B cell (primary cell): ENCODE measurements at regions not wholly inside any gene's neighbourhood (a gene's known extent, or its start where the extent isn't known, plus 50 kb on each side); places are given as distances from the start of the nearest gene placed in this dataset.

Experiments
- ATAC-seq: fragments of 200-7000 bp; cut with Tn5 transposase; one replicate; pipeline ENCODE4 v1.10.0; 2021; ENCODE audit warnings: low read depth, mild to moderate bottlenecking, moderate number of reproducible peaks, moderate library complexity
- CTCF ChIA-PET: fragments of 350-600 bp; sonication (Branson Sonifier 250); formaldehyde crosslinking; loops from one replicate; lab custom pipeline; 2021; ENCODE audit warnings: antibody characterized with exemption, inconsistent platforms; lab: Charles Lee
- POLR2A ChIA-PET: fragments of 350-600 bp; sonication (Branson Sonifier 250); formaldehyde crosslinking; loops from one replicate; lab custom pipeline; 2021; ENCODE audit warnings: antibody characterized with exemption; lab: Charles Lee
- DNase-seq: peaks from one replicate; pipeline ENCODE4 v3.0.0; 2013
- H2AFZ ChIP-seq: 2 replicates; pipeline ENCODE4 v1.6.1; 2012; ENCODE audit warnings: mild to moderate bottlenecking, low read depth, low read length; ENCODE audit not compliant: insufficient read depth, poor library complexity, severe bottlenecking
- H3K27ac ChIP-seq, 2 donors: 1 replicate in 1 of 2; 2 replicates in 1 of 2; pipeline ENCODE4 v1.5.1; 2012 to 2013; ENCODE audit warnings: low read length in 2 of 2, mild to moderate bottlenecking in 2 of 2, moderate library complexity in 1 of 2
- H3K27me3 ChIP-seq, 4 experiments: fragments of 200-600 bp in 1 of 4; sonication (generic) in 1 of 4; replicated peaks in 1 of 4; 1 replicate in 2 of 4; 2 replicates in 2 of 4; pipeline versions ENCODE4 v1.6.1 to v1.7.0; 2013 to 2016; ENCODE audit warnings: low read length in 3 of 4, mild to moderate bottlenecking in 2 of 4, mixed read lengths in 1 of 4, moderate library complexity in 1 of 4; ENCODE audit not compliant: insufficient read depth in 4 of 4, control insufficient read depth in 3 of 4; ENCODE audit errors: control extremely low read depth in 1 of 4
- H3K36me3 ChIP-seq, 2 experiments: replicated peaks in 1 of 2; 1 replicate in 1 of 2; 2 replicates in 1 of 2; pipeline versions ENCODE4 v1.6.1 to v1.7.1; 2013; ENCODE audit warnings: low read length in 1 of 2; ENCODE audit not compliant: insufficient read depth in 2 of 2, control insufficient read depth in 1 of 2; ENCODE audit errors: control extremely low read depth in 1 of 2, extremely low read depth in 1 of 2
- H3K4me1 ChIP-seq, 2 donors: fragments of 200-600 bp in 1 of 2; sonication (generic) in 1 of 2; 1 replicate in 1 of 2; 2 replicates in 1 of 2; pipeline versions ENCODE4 v1.5.1 to v1.6.1; 2013 to 2017; ENCODE audit warnings: low read length in 2 of 2; ENCODE audit not compliant: control insufficient read depth in 2 of 2, insufficient read depth in 2 of 2
- H3K4me2 ChIP-seq: replicated peaks from 2 replicates; pipeline ENCODE3; 2012; ENCODE audit warnings: mild to moderate bottlenecking, low read depth, low read length; ENCODE audit not compliant: poor library complexity, severe bottlenecking
- H3K4me3 ChIP-seq, 5 experiments: fragments of 200-600 bp in 1 of 5; sonication (generic) in 1 of 5; 1 replicate in 3 of 5; 2 replicates in 2 of 5; pipeline versions ENCODE4 v1.5.1 to v1.7.0; 2011 to 2016; ENCODE audit warnings: low read length in 4 of 5, mild to moderate bottlenecking in 4 of 5, low read depth in 2 of 5, control low read depth in 1 of 5, moderate library complexity in 1 of 5; ENCODE audit not compliant: insufficient read depth in 1 of 5; ENCODE audit errors: control extremely low read depth in 1 of 5, extremely low read depth in 1 of 5
- H3K79me2 ChIP-seq: fragments of 200-600 bp; sonication (generic); one replicate; pipeline ENCODE4 v1.6.0; 2016; ENCODE audit warnings: low read length; ENCODE audit not compliant: control insufficient read depth, insufficient read depth
- H3K9ac ChIP-seq: fragments of 200-600 bp; sonication (generic); 2 replicates; pipeline ENCODE4 v1.6.1; 2017; ENCODE audit warnings: mild to moderate bottlenecking, low read length, moderate library complexity
- H3K9me3 ChIP-seq, 3 donors: one replicate each; pipeline versions ENCODE4 v1.6.1 to v1.7.1; 2013; ENCODE audit warnings: low read length in 2 of 3; ENCODE audit not compliant: control insufficient read depth in 2 of 3, insufficient read depth in 1 of 3; ENCODE audit errors: control extremely low read depth in 1 of 3
- H4K20me1 ChIP-seq: 2 replicates; pipeline ENCODE4 v1.6.0; 2012; ENCODE audit warnings: mild to moderate bottlenecking, low read length; ENCODE audit not compliant: insufficient read depth, control insufficient read depth, poor library complexity, severe bottlenecking
- H3K27ac Mint-ChIP-seq: one replicate; pipeline ENCODE4 v1.8.0; 2021; ENCODE audit warnings: mixed read lengths
- H3K27me3 Mint-ChIP-seq: one replicate; pipeline ENCODE4 v1.8.0; 2021; ENCODE audit warnings: mixed read lengths
- H3K4me1 Mint-ChIP-seq: one replicate; pipeline ENCODE4 v1.8.0; 2021; ENCODE audit warnings: mixed read lengths
- H3K4me3 Mint-ChIP-seq: one replicate; pipeline ENCODE4 v1.8.0; 2021; ENCODE audit warnings: mixed read lengths
- H3K9me3 Mint-ChIP-seq: one replicate; pipeline ENCODE4 v1.8.0; 2022; ENCODE audit warnings: mixed read lengths; ENCODE audit not compliant: insufficient read depth
- CTCF ChIP-seq: fragments of 200-600 bp; IDR thresholded peaks from one replicate; pipeline ENCODE4 v1.8.0; 2022; ENCODE audit warnings: antibody characterized with exemption, mild to moderate bottlenecking
- EZH2 ChIP-seq: IDR thresholded peaks from 2 replicates; pipeline ENCODE4 v1.6.1; 2012; ENCODE audit warnings: borderline replicate concordance, low read depth, mild to moderate bottlenecking, moderate library complexity, low read length; ENCODE audit not compliant: insufficient read depth, poor library complexity, severe bottlenecking
- WGBS: methylation state at CpG from one replicate; pipeline ENCODE4 v1.1.5; 2013; ENCODE audit warnings: missing lambda C conversion rate; ENCODE audit not compliant: insufficient coverage; 5-methylcytosine and 5-hydroxymethylcytosine counted together
- intact Hi-C: fragments of 100-400 bp; cut with micrococcal nuclease; formaldehyde crosslinking; loops from one replicate; pipeline ENCODE4 v1.10.0; 2022

GRCh38 chr2:76256458-76257088 is 545.9 kb upstream of the GCFC2 start:
- Mint-ChIP-seq H3K27ac (no peak overlapping the region), H3K9me3 (peaks cover 3% of the 10 kb centered on the region), H3K4me1 (no peaks in the 10 kb centered on the region), H3K27me3 (no peaks in the 10 kb centered on the region), H3K4me3 (no peak overlapping the region)
- TF ChIP-seq CTCF (no peak), EZH2 (no peak)
- Histone ChIP-seq H3K36me3 (no peaks in the 10 kb centered on the region), H3K4me2 (no peak overlapping the region), H3K4me3 (no peak overlapping the region), H3K9ac (no peak overlapping the region), H3K27ac (no peak overlapping the region), H3K79me2 (no peaks in the 10 kb centered on the region), H3K4me1 (no peaks in the 10 kb centered on the region), H3K9me3 (no peaks in the 10 kb centered on the region), H3K27me3 (no peaks in the 10 kb centered on the region), H4K20me1 (no peaks in the 10 kb centered on the region), H2AFZ (no peak overlapping the region)
- DNase-seq (no peak), ATAC-seq (no peak)
- intact Hi-C loops, result no loop called here
- ChIA-PET CTCF (no interaction called here), POLR2A (no interaction called here)
- WGBS, result 20% methylated on average over 1 of the region's 3 CpGs

- H3K4me3 ChIP-seq, result no peak overlapping the region
- no peaks in the 10 kb centered on the region for H3K36me3 ChIP-seq
- H2AFZ ChIP-seq, result no peak overlapping the region
- H3K9ac ChIP-seq, result no peak overlapping the region
- H4K20me1 ChIP-seq, result no peaks in the 10 kb centered on the region
- ChIA-PET CTCF (no interaction called here), POLR2A (no interaction called here)
- H3K79me2 ChIP-seq, result no peaks in the 10 kb centered on the region
- no peaks in the 10 kb centered on the region for H3K9me3 ChIP-seq
- H3K27me3 Mint-ChIP-seq, result no peaks in the 10 kb centered on the region
- no CpG with 5 or more reads among the region's 1 CpG for WGBS
- no peak overlapping the region for H3K27ac ChIP-seq
- ATAC-seq (no peak), DNase-seq (no peak)
- no peaks in the 10 kb centered on the region for H3K27me3 ChIP-seq
- no peaks in the 10 kb centered on the region for H3K4me1 ChIP-seq
- H3K4me1 Mint-ChIP-seq, result no peaks in the 10 kb centered on the region
- no peak overlapping the region for H3K27ac Mint-ChIP-seq
- H3K9me3 Mint-ChIP-seq, result no peaks in the 10 kb centered on the region
- H3K4me2 ChIP-seq, result no peak overlapping the region
- no peak for TF ChIP-seq CTCF
- TF ChIP-seq EZH2, result no peak
- intact Hi-C loops, result no loop called here
- no peak overlapping the region for H3K4me3 Mint-ChIP-seq
These were observed 542.0 kb upstream of the GCFC2 start for GRCh38 chr2:76252704-76253103.
